ENCODE measurements at regions not wholly inside any gene's neighbourhood (a gene's known extent, or its start where the extent isn't known, plus 50 kb on each side); places are given as distances from the start of the nearest gene placed in this dataset.
"Not testable (repeated sequence)": the region's sequence is repeated elsewhere in the genome, so short reads cannot be mapped to it uniquely, and the experiment has no call there.

- DNase-seq (ENCODE audit: low spot score), result no peak
Observed at GRCh38 chr5:2105141-2105540, 222.4 kb upstream of the IRX4 start.

- no peak for DNase-seq (ENCODE audit: low spot score)
Observed at GRCh38 chr5:2103940-2104339, 221.2 kb upstream of the IRX4 start.

- no peak for DNase-seq (ENCODE audit: low spot score)
Observed at GRCh38 chr5:2102819-2103776, 220.4 kb upstream of the IRX4 start.

GRCh38 chr5:2101685-2102084 lies 219.0 kb upstream of the IRX4 start:
- no peak for DNase-seq (ENCODE audit: low spot score)

GRCh38 chr5:2096887-2097505 lies 214.3 kb upstream of the IRX4 start:
- no peak for DNase-seq (ENCODE audit: low spot score)

- no peak for DNase-seq (ENCODE audit: low spot score)
Observed at GRCh38 chr5:2095011-2095410, 212.3 kb upstream of the IRX4 start.

- no peak for DNase-seq (ENCODE audit: low spot score)
Observed at GRCh38 chr5:2094616-2094995, 211.9 kb upstream of the IRX4 start.

- no peak for DNase-seq (ENCODE audit: low spot score)
Observed at GRCh38 chr5:2093859-2094615, 211.3 kb upstream of the IRX4 start.

GRCh38 chr5:2091921-2092320 lies 209.2 kb upstream of the IRX4 start:
- DNase-seq (ENCODE audit: low spot score), result no peak

GRCh38 chr5:2087980-2088379 lies 205.3 kb upstream of the IRX4 start:
- DNase-seq (ENCODE audit: low spot score), result no peak

- no peak for DNase-seq (ENCODE audit: low spot score)
Observed at GRCh38 chr5:2075365-2075764, 192.6 kb upstream of the IRX4 start.

- DNase-seq (ENCODE audit: low spot score), result no peak
Observed at GRCh38 chr5:2071562-2071961, 188.8 kb upstream of the IRX4 start.

GRCh38 chr5:2070787-2071186 lies 188.1 kb upstream of the IRX4 start:
- DNase-seq (ENCODE audit: low spot score), result not testable (repeated sequence)

- DNase-seq (ENCODE audit: low spot score), result no peak
Observed at GRCh38 chr5:2068531-2068930, 185.8 kb upstream of the IRX4 start.

- DNase-seq (ENCODE audit: low spot score), result no peak
Observed at GRCh38 chr5:2066373-2066772, 183.6 kb upstream of the IRX4 start.

GRCh38 chr5:2063380-2063779 lies 180.7 kb upstream of the IRX4 start:
- DNase-seq (ENCODE audit: low spot score), result not testable (repeated sequence)

GRCh38 chr5:2052687-2053086 lies 170.0 kb upstream of the IRX4 start:
- no peak for DNase-seq (ENCODE audit: low spot score)

GRCh38 chr5:2049876-2050275 lies 167.2 kb upstream of the IRX4 start:
- no peak for DNase-seq (ENCODE audit: low spot score)

- DNase-seq (ENCODE audit: low spot score), result no peak
Observed at GRCh38 chr5:2048664-2049063, 165.9 kb upstream of the IRX4 start.

- no peak for DNase-seq (ENCODE audit: low spot score)
Observed at GRCh38 chr5:2047341-2047927, 164.7 kb upstream of the IRX4 start.

GRCh38 chr5:2044041-2044440 lies 161.3 kb upstream of the IRX4 start:
- no peak for DNase-seq (ENCODE audit: low spot score)

- no peak for DNase-seq (ENCODE audit: low spot score)
Observed at GRCh38 chr5:2039180-2039531, 156.4 kb upstream of the IRX4 start.
